ENCODE measurements at regions not wholly inside any gene's neighbourhood (a gene's known extent, or its start where the extent isn't known, plus 50 kb on each side); places are given as distances from the start of the nearest gene placed in this dataset.

DNA sequence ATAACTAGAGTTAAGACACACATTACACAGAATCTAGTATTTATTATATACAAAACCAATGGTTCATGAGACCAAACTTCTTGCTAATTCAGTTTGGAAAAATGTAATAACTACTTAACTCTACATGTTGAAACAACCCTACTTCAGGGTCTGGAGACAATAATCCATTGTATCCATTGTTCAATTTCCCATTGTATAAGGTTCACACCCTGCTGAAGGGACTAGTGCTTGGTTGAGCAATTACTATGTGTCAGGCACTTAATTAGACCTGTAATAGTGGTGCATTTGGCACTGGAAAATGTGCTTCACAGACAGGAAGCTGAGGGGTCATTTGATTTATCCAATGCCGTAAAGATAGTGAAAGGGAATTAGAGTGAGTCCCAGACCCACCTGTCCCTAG, 114.3 kb upstream of the PAPPA start:
- no peak for TF ChIP-seq GATA2 (IDR thresholded peaks at IDR 0.05; ENCODE audit: low read depth, low read length)
- no peak for TF ChIP-seq GATA3 (IDR thresholded peaks at IDR 0.05; ENCODE audit: low read depth, low read length)

All from SH-SY5Y (cell line).